Parathyroid adenoma (tissue), 2 donors: ENCODE measurements at regions not wholly inside any gene's neighbourhood (a gene's known extent, or its start where the extent isn't known, plus 50 kb on each side); places are given as distances from the start of the nearest gene placed in this dataset.

ENCODE experiments used
- H2AFZ ChIP-seq: fragments of 300-600 bp; sonication (generic); one replicate; pipeline ENCODE4 v1.7.0; 2017; ENCODE audit warnings: antibody characterized with exemption, mild to moderate bottlenecking
- H3K27ac ChIP-seq: fragments of 300-600 bp; sonication (generic); one replicate; pipeline ENCODE4 v1.7.0; 2017
- H3K27me3 ChIP-seq: fragments of 300-600 bp; sonication (generic); one replicate; pipeline ENCODE4 v1.7.0; 2017; ENCODE audit warnings: low read length; ENCODE audit not compliant: control insufficient read depth, insufficient read depth
- H3K36me3 ChIP-seq: fragments of 300-600 bp; sonication (generic); one replicate; pipeline ENCODE4 v1.7.0; 2017; ENCODE audit warnings: low read length; ENCODE audit not compliant: control insufficient read depth, insufficient read depth
- H3K4me1 ChIP-seq: fragments of 300-600 bp; sonication (generic); one replicate; pipeline ENCODE4 v1.7.0; 2017; ENCODE audit warnings: control low read depth
- H3K4me2 ChIP-seq: fragments of 300-600 bp; sonication (generic); one replicate; pipeline ENCODE4 v1.7.0; 2017; ENCODE audit warnings: low read length
- H3K4me3 ChIP-seq: fragments of 300-600 bp; sonication (generic); one replicate; pipeline ENCODE4 v1.7.0; 2017; ENCODE audit warnings: low read depth, low read length
- H3K79me2 ChIP-seq: fragments of 300-600 bp; sonication (generic); one replicate; pipeline ENCODE4 v1.7.0; 2017; ENCODE audit warnings: control low read depth
- H3K9ac ChIP-seq: fragments of 300-600 bp; sonication (generic); one replicate; pipeline ENCODE4 v1.7.0; 2017; ENCODE audit warnings: mild to moderate bottlenecking
- H3K9me3 ChIP-seq: fragments of 300-600 bp; sonication (generic); one replicate; pipeline ENCODE4 v1.7.0; 2017; ENCODE audit warnings: low read length; ENCODE audit not compliant: control insufficient read depth
- CTCF ChIP-seq: fragments of 300-600 bp; sonication (generic); IDR thresholded peaks from one replicate; pipeline ENCODE4 v1.7.0; 2017; ENCODE audit warnings: antibody characterized with exemption, mild to moderate bottlenecking
- donor health status: primary hyperparathyroidism.

- Histone ChIP-seq H3K4me3 (no peak overlapping the region), H2AFZ (no peak overlapping the region), H3K4me2 (no peak overlapping the region), H3K27ac (no peak overlapping the region), H3K4me1 (peaks cover 3% of the 10 kb centered on the region), H3K27me3 (no peaks in the 10 kb centered on the region), H3K79me2 (no peaks in the 10 kb centered on the region), H3K9ac (no peak overlapping the region), H3K36me3 (no peaks in the 10 kb centered on the region), H3K9me3 (no peaks in the 10 kb centered on the region)
- TF ChIP-seq CTCF: no peak
These were observed 449.9 kb downstream of the PTPRU start for GRCh38 chr1:29686012-29686930.

GRCh38 chr1:29685387-29685786, 449.1 kb downstream of the PTPRU start:
- TF ChIP-seq CTCF: no peak
- no peaks in the 10 kb centered on the region for H3K27me3 ChIP-seq
- no peak overlapping the region for H3K27ac ChIP-seq
- H3K4me2 ChIP-seq: no peak overlapping the region
- no peaks in the 10 kb centered on the region for H3K9me3 ChIP-seq
- H3K79me2 ChIP-seq: no peaks in the 10 kb centered on the region
- H3K4me1 ChIP-seq: peaks cover 3% of the 10 kb centered on the region
- no peaks in the 10 kb centered on the region for H3K36me3 ChIP-seq
- H3K4me3 ChIP-seq: no peak overlapping the region
- H2AFZ ChIP-seq: no peak overlapping the region
- H3K9ac ChIP-seq: no peak overlapping the region

GRCh38 chr1:29684141-29684540, 447.8 kb downstream of the PTPRU start:
- Histone ChIP-seq H3K4me1 (peaks cover 3% of the 10 kb centered on the region), H3K4me2 (no peak overlapping the region), H3K79me2 (no peaks in the 10 kb centered on the region), H2AFZ (no peak overlapping the region), H3K9me3 (no peaks in the 10 kb centered on the region), H3K27ac (no peak overlapping the region), H3K27me3 (no peaks in the 10 kb centered on the region), H3K4me3 (no peak overlapping the region), H3K36me3 (no peaks in the 10 kb centered on the region), H3K9ac (no peak overlapping the region)
- no peak for TF ChIP-seq CTCF

- Histone ChIP-seq H2AFZ (no peak overlapping the region), H3K9ac (no peak overlapping the region), H3K9me3 (no peaks in the 10 kb centered on the region), H3K79me2 (no peaks in the 10 kb centered on the region), H3K4me2 (no peak overlapping the region), H3K27ac (no peak overlapping the region), H3K4me1 (peaks cover 3% of the 10 kb centered on the region), H3K27me3 (no peaks in the 10 kb centered on the region), H3K4me3 (no peak overlapping the region), H3K36me3 (no peaks in the 10 kb centered on the region)
- no peak for TF ChIP-seq CTCF
These were observed 447.1 kb downstream of the PTPRU start for GRCh38 chr1:29683472-29683871.

GRCh38 chr1:29682919-29683295, 446.6 kb downstream of the PTPRU start:
- Histone ChIP-seq H3K27me3 (no peaks in the 10 kb centered on the region), H3K4me3 (no peak overlapping the region), H3K79me2 (no peaks in the 10 kb centered on the region), H2AFZ (peak overlapping the region; percentile 53), H3K4me2 (no peak overlapping the region), H3K36me3 (no peaks in the 10 kb centered on the region), H3K27ac (peak overlapping the region; percentile 15), H3K9ac (no peak overlapping the region), H3K4me1 (peaks cover 3% of the 10 kb centered on the region), H3K9me3 (no peaks in the 10 kb centered on the region)
- TF ChIP-seq CTCF: no peak
